Ovary (tissue), 3 donors: ENCODE measurements at regions not wholly inside any gene's neighbourhood (a gene's known extent, or its start where the extent isn't known, plus 50 kb on each side); places are given as distances from the start of the nearest gene placed in this dataset.

ENCODE experiments used
- POLR2A ChIP-seq: fragments of 450-650 bp; IDR thresholded peaks from one replicate; pipeline ENCODE4 v1.6.1; 2017; ENCODE audit warnings: antibody characterized with exemption, mild to moderate bottlenecking, moderate library complexity
- TF ChIP-seq, protein P1 (sequence below), 3 donors: fragments of 450-650 bp in 2 of 3; fragments of 200-600 bp in 1 of 3; IDR thresholded peaks; one replicate each; pipeline versions ENCODE4 v1.5.1 to v1.8.0; 2016 to 2022; ENCODE audit warnings: antibody characterized with exemption in 3 of 3, mild to moderate bottlenecking in 1 of 3
- donor health status: DM: no; HTN: no; CAD: no.

DNA sequence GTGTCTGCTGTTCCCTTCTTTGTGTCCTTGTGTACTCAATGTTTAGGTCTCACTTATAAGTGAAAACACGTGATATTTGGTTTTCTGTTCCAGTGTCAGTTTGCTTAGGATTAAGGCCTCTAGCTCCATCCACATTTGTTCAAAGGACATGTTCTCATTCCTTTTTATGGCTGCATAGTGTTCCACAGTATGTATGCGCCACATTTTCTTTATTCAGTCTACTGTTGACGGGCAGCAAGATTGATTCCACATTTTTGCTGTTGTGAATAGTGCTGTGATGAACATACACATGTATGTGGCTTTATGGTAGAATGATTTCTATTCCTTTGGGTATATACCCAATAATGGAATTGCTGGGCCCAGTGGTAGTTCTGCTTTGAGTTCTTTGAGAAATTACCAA is 122.7 kb upstream of the THBS1 start:
- TF ChIP-seq, protein P1, sequence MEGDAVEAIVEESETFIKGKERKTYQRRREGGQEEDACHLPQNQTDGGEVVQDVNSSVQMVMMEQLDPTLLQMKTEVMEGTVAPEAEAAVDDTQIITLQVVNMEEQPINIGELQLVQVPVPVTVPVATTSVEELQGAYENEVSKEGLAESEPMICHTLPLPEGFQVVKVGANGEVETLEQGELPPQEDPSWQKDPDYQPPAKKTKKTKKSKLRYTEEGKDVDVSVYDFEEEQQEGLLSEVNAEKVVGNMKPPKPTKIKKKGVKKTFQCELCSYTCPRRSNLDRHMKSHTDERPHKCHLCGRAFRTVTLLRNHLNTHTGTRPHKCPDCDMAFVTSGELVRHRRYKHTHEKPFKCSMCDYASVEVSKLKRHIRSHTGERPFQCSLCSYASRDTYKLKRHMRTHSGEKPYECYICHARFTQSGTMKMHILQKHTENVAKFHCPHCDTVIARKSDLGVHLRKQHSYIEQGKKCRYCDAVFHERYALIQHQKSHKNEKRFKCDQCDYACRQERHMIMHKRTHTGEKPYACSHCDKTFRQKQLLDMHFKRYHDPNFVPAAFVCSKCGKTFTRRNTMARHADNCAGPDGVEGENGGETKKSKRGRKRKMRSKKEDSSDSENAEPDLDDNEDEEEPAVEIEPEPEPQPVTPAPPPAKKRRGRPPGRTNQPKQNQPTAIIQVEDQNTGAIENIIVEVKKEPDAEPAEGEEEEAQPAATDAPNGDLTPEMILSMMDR (IDR thresholded peaks at IDR 0.05), result no peak
- no peak for TF ChIP-seq POLR2A
